HG03571 (cell line): ENCODE measurements at regions not wholly inside any gene's neighbourhood (a gene's known extent, or its start where the extent isn't known, plus 50 kb on each side); places are given as distances from the start of the nearest gene placed in this dataset.
"Not testable (repeated sequence)": the region's sequence is repeated elsewhere in the genome, so short reads cannot be mapped to it uniquely, and the experiment has no call there.

Experiments used
- ATAC-seq: cut with Tn5 transposase; IDR thresholded peaks from one replicate; pipeline ENCODE4 v1.9.1; 2021; ENCODE audit not compliant: unreplicated experiment

DNA sequence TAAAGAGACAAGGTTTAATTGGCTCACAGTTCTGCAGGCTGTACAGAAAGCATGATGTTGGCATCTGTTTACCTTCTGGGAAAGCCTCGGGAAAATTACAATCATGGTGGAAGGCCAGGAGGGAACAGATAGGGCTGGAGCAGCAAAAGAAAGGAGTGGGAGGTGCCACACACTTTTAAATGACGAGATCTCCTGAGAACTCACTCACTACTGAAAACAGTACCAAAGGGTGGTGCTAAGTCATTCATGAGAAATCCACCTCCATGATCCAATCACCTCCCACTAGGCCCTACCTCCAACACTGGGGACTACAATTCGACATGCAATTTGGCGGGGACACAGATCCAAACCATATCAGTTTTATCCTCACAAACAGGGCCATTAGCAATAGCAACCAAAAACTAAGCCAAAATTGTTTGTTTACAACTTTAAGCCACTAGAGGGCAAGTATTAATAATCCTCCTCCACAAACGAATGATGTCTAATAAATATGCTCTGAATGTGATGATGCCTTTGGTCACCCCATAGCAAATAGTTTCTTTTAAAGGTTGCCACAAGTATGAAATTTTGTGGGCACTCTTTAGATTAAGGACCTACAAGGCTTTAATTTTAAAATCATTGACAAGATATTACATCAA lies 129.2 kb upstream of the NRBF2 start:
- ATAC-seq = no peak

DNA sequence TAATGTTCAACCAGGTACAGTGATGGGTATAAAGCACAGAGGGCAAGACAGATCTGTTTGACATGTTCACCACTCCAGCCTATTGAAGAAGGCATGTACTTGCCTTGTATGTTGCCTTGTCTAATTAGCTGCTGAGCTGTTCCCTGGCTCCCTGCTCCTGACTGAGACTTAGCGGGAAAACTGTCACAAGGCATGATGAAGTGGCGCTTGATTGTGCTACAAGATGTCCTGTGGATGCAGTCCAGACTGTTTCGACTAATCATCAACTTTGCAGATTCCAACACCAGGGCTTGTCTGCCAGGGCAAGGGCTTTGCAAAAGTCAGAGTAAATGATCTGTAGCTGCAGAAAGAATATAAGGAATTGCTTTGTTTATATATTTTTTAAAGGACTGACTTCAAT lies 136.2 kb upstream of the NRBF2 start:
- no peak for ATAC-seq

DNA sequence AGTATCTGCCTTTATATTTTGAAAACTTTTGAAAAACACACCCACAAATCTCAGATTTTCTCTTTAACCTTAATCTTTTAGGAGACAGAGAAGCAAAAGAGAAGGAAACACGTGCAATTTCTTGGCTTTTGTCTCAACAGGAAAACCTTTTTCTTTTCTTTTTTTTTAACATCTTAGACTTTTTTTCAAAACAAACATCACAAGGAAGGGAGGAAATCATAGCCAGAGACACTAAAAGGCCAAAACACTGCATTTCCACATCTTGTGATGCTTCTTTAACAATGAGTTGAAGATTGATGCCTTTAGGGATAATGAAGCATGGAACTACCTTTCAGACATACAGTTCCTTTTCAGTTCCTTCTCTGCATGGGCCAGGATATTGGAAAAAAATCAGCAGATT lies 136.6 kb upstream of the NRBF2 start:
- ATAC-seq = no peak

DNA sequence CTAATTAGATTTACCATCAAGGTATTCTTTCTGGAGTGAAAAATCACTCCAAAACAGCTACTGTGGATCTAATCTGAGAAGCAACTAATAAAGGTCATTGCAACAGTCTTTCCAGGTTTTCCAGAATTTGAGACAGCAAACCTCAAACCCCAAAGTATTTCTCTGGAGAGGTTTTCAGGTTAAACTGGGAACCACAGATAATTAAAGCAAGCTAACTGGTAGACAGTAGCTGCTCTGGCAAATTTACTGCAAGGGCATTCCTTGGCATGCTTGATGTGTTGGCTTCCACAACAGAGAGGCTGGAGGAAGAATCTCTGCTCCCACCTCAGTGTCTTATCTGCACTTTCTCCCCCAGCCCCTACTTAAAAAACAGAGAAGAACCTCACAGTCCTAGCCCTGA lies 140.0 kb upstream of the NRBF2 start:
- no peak for ATAC-seq

DNA sequence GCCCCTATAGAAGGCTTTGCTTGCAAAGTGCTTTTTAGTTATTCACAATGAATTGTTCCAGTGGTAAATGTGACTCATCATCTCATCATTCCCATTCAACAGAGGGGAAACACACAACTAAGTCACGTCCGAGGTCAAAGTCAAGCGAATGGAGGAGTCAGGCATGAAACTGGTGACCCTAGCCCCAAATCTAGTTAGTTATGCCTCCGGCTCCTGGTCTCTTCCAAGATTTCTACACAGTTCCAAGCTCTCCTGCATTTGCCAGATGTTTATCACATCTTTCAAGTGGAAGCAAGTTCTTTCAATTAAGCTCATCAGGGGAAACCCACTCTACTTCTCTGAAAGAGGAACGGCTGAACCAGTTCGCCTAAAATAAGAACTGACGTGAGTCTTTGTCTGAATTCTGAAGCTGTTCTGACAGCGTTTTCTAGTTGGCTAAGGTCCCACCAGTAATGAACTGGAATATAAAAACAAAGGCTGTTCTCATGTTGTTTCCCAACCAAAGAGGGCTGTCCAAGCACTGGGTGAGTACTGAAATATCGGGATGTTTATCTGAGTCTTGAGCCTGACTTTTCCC lies 140.9 kb upstream of the NRBF2 start:
- ATAC-seq = no peak

DNA sequence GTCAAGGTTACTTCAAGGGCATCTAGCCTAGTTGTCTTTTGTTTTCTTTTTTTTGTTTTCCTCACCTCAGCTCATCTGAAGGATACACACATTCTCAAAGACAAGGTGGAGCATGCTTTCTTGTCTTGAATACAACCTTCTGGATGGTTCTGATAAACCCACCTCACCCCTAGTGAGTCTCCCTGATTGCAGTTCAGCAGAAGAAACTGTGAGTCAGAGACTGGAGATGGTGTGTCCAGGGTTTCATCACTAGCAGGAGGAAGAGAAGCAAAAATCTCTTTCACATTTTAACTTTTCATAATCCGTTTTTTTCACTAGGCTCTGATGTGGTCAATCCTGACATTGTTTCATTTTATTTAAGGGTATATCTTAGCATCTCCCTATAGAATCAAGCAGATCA lies 143.0 kb upstream of the NRBF2 start:
- no peak for ATAC-seq

DNA sequence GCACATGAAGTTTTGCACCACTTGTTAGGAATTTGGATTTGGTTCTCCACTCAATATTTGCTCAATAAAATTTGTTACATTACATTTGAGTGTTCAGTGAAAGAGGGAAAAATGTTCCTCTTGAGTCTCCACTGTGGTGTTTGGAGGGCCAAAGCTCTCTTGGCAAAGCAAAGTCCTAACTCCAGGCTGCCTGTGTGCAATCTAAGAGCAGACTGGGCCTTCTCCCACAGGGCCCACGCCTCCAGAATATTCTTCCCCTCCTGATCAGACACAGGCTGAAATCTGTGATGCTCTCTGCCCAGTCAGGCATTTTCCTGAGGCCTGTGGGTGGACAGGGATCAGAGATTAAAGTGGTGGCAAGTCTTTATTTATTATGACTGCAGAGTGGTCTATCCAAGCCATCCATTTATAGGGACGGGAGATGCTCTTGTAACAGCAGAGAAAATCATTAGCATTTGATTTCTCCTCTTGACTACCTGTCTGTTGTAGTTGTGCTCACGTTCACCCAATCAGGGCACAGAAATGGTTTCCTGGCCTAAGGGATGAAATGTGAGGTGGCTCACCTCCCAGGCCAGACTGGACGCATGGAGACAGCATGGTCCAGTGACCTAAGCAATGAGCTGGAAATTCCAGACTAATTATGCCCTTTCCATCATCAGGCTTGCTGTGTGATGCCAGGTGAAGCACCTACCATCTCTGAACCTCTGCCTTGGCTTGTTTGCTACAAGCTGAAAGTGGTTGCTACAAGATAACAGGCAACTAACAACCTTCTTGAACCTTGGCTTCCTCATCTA lies 147.1 kb upstream of the NRBF2 start:
- no peak for ATAC-seq

DNA sequence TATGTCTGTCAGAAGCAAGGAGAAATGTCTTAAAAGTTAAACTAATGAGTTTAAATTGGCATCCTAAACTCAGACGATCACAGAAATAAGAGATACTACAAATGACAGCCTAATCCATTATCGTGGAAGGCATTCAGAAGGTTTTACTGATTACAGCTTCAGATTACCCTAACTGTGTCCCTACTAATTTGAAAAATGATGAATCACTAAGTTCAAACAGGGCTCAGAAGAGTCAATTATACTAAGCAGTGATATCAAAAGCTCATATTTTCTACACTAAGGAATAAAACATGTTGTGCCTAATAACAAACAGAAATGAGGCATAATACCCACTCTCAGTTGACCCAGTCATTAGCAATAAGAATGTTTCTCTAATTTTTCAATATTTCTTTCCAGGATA lies 152.0 kb upstream of the NRBF2 start:
- no peak for ATAC-seq

DNA sequence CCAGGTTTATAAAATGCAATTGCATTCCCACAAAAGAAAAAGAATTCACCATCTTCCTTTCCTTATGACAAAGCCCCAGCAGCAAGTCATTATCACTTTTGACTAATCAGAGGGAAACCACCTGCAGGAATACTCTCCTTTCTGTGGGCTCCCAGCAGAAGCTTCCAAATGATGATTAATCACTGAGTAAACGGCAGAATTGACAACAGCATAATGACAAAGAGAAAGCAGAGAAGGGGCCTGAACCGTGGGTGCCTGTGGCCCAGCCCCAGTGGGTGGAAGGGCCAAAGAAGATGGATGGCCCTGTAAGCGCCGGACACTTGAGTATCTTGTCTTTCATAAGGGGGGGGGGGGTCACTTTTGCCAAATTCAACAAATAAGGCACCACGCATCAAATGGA lies 152.4 kb upstream of the NRBF2 start:
- no peak for ATAC-seq

DNA sequence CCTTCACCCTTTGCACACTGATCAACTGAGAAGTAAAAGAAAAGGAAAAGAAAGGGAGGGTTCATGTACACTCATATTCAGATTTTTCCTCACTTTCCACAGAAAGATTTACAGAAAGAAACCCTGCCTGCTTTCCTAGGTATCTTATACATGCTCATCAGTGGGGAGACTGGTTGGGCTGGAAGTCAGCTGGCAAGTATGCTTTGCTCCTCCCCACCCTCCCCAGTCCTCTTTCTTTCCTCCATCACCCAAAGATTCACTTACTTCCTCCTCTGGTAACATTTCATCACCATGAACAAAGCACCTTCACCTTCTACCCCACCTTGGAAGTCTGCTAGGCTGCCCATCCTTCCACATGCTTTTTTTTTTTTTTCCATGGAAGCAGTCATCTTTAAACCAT lies 153.2 kb upstream of the NRBF2 start:
- no peak for ATAC-seq

DNA sequence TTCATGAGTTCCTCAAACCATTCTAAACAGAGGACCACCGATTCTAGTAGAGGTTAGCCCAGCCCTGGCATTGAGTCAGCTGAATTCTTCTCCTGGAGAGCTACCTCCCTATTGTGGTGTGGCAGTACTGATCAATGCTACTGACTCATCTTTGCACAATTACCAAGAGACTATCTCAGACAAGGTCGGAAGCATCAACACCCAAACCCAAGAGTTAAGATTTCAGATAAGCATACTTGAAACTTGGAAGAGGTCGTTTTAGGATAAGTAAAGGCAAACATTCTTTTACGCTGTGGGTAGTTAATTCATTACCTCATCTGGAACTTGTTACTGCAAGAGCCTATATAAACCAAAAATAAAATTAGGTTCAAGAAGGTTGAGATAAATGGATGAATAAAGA lies 154.6 kb upstream of the NRBF2 start:
- ATAC-seq = no peak

DNA sequence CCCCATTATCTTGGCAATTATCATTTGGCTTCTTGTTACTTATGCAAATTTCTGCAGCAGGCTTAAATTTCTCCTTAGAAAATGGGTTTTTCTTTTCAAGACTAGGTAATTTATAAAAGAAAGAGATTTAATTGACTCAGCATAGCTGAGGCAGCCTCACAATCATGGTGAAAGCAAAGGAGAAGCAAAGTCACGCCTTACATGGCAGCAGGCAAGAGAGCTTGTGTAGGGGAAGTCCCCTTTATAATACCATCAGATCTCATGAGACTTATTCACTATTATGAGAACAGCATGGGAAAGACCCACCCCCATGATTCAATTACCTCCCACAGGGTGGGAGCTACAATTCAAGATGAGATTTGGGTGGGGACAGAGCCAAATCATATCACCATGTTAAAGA lies 158.3 kb upstream of the NRBF2 start:
- not testable (repeated sequence) for ATAC-seq

DNA sequence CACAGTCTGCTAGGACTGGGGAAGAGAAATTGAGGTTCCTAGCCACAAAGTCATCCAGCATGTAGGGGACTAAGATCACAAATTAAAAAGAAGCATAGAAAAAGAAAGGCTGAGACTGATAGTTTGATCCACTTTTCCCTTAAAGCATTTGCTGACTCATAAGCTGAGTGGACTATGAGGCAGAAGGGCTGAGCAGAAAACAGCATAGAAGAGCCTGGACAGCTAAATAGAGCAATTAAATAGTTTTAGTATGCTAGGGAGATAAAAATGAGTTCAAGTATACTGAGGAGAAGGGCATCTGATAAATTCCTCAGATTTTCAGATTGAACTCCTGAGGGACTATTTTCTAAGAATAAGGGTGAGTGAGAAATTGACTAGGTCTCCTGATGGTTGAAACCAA lies 155.9 kb upstream of the EGR2 start:
- ATAC-seq = no peak

DNA sequence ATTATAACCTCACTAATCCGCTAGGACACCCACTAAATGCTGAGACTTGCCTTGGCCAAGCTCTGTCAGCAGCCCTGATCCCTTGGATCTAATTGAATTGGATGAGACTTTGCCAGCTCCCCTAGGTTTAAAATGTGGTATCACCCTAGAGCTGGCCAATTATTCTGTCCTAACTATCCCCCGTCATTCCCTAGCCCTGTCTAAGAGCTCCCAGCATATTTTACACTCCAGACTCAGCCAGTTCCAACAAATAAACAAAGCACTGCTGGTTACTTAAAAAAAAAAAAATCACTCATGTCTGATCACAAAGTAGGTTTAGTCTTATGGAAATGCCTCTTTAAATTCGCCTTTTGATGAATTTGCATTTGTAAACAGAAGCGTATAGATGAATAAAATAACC lies 147.9 kb upstream of the EGR2 start:
- no peak for ATAC-seq

DNA sequence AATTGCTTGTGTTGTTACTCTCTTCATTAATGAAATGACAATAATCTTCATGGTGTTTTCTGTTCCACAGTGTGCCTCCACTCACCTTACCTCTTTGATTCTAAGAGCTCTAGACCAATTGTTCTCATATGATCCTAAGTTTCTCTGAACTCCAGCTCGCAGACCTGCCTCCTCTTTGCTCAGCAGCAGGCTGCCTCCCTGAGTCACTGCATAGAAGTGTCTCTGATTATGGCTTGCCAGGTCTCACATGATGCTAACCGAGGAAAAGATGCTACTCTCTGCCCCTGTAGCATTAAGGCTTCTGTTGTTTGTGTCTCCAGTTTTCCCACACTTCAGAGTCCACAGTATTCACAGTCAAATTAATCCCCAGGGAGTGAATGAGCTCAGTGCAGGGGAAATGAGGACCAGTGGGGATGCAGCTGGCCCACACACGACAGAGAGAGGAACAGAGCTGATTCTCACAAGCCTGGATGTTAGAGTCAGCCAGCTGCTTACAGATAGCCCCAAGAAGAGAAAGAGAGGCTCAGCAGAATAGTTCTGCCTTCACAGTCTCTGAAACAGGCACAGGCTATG lies 145.9 kb upstream of the EGR2 start:
- ATAC-seq = no peak

DNA sequence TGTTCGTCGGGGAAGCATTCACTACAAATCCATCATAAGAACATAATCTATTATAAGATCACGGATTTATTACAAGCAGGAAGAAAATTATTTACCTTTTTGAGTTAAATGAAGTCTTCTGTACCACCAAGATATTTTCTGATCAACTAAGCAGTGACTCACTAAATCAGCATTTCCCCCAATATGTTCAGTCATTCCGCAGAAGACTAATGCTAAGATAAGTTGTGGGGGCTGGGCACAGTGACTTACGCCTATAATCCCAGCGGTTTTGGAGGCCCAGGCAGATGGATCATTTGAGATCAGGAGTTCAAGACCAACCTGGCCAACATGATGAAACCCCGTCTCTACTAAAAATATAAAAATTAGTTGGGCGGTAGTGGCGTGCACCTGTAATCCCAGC lies 144.2 kb upstream of the EGR2 start:
- ATAC-seq = no peak

DNA sequence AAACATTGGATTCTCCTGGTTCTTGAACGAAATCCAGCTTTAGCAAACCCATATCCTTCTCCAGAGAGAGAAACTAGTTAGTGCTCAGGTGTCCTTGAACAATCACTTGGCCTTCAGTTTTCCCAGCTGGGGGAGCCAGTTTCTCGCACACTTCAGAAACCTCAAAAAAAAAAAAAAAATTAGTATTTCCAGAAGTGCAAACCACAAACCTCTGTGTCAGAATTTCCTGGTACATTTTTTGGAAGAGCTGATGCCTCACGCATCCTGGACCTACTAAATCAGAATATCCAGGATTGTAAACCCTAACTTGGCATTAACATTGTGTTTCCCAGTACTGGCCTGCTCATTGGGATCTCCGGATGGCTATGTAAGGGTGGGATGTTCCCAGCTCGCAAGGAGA lies 143.4 kb upstream of the EGR2 start:
- ATAC-seq = no peak

DNA sequence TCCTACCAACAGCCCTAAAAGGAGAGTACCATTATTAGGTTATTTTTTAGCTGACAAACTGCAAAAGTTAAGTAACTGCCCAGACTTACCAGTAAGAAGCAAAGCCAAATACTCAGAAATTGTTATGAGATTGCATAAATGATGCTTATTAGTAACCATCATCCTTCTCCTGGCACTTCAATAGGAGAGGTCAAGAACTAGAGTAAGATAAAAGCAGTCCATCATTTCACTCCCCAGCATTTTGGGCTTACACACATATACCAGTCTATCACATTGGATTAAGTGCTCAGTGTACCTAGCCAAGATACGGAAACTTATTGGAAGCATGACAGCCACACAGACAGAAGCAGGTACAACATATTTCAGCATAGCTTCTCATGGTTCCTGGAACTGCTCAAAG lies 142.8 kb upstream of the EGR2 start:
- no peak for ATAC-seq

DNA sequence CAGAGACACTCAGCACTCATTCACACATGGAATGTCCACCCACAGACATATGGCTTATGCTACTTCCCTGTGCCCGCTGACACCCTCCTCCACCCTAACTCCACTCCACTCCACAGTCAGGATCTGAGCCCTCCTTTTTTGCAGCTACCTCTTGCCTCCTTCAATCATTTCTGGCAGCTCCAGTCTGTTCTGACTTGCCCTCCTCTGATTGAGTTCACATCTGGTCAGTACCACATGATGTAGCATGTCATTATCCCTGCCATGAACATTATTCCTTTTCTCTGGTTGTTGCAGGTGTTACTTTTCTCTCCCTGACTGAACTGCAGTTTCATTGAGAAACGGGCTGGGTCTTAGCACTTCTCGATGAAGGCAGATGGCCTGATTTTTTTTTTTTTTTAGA lies 130.1 kb upstream of the EGR2 start:
- no peak for ATAC-seq

DNA sequence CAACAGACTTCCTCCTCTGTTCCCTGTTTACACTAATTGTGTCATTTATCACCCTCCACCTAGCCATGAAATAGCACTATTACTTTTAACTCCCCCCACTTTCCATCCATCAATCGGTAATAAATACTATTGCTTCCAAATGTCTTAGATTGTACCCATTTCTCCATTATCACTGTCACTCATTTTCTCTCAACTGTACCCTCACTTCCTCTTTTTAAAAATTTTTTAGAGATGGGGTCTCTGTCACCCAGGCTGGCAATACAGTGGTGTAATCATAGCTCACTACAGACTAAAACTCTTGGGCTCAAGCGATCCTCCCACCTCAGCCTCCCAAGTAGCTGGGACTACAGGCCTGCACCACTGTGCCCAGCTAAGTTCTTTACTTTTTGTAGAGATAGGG lies 123.5 kb upstream of the EGR2 start:
- ATAC-seq = no peak

DNA sequence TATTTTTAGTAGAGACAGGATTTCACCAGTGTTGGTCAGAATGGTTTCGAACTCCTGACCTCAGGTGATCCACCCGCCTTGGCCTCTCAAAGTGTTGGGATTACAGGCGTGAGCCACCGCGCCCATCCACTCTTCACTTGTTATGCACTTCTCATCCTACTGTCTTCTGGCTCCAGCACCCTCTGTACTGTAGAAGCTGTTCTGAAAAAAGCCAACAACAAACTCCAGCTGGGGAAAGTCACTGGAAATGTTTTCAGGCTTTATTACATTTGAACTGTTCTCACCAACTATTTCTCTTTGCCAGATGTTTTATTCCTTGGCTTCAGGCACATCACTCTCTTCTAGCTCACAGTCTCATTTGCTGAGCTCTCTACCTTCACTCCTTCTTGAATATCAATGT lies 122.5 kb upstream of the EGR2 start:
- ATAC-seq = no peak

DNA sequence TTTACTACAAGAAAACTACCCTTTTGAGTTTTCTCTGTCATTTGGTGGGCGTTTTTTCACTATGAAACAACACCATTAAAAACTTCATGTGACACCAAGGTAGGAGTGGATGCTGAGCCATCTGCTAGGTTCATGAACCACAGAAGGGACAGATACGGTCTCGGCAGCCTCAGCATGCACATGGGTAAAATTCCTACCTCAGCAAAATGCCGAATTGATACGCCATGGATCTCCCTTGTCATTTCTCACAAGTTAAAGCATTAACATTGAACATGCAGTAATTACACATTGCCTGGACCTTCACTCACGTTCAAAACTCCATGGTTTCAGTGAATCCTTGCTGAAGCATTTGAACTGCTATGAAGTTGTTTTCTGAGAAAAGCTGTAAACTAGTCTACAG lies 121.5 kb upstream of the EGR2 start:
- ATAC-seq = no peak
